B cell (primary cell): ENCODE measurements at regions not wholly inside any gene's neighbourhood (a gene's known extent, or its start where the extent isn't known, plus 50 kb on each side); places are given as distances from the start of the nearest gene placed in this dataset.

Source experiments
- EZH2 ChIP-seq: IDR thresholded peaks from 2 replicates; pipeline ENCODE4 v1.6.1; 2012; ENCODE audit warnings: borderline replicate concordance, low read depth, mild to moderate bottlenecking, moderate library complexity, low read length; ENCODE audit not compliant: insufficient read depth, poor library complexity, severe bottlenecking
- TF ChIP-seq, protein P1 (sequence below): fragments of 200-600 bp; IDR thresholded peaks from one replicate; pipeline ENCODE4 v1.8.0; 2022; ENCODE audit warnings: antibody characterized with exemption, mild to moderate bottlenecking

DNA sequence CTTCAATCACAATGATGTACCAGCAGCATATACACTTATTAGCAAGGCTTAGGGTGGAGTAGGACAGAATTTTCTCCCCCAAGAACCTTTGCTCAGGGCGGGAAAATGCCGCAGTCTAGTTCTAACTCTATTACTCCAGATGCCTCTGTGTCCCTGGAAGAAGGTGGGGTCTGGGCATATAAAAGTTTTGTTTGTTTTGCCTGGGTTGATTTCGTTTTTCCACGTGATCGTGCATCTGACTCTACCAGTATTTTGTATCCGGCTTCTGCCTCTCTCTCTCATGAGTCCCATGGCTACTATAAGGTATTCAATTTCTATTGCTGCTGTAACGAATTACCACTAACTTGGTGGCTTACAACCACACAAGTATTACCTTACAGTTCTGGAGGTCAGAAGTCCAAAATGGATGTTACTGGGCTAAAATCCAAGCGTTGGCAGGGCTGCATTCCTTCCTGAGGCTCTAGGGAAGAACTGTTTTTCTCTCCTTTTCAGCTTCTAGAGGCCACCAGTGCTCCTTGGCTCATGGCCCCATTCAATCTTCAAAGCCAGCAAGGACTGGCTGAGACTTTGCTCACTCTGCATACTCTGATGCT, 181.2 kb upstream of the PRSS58 start:
- TF ChIP-seq, protein P1, sequence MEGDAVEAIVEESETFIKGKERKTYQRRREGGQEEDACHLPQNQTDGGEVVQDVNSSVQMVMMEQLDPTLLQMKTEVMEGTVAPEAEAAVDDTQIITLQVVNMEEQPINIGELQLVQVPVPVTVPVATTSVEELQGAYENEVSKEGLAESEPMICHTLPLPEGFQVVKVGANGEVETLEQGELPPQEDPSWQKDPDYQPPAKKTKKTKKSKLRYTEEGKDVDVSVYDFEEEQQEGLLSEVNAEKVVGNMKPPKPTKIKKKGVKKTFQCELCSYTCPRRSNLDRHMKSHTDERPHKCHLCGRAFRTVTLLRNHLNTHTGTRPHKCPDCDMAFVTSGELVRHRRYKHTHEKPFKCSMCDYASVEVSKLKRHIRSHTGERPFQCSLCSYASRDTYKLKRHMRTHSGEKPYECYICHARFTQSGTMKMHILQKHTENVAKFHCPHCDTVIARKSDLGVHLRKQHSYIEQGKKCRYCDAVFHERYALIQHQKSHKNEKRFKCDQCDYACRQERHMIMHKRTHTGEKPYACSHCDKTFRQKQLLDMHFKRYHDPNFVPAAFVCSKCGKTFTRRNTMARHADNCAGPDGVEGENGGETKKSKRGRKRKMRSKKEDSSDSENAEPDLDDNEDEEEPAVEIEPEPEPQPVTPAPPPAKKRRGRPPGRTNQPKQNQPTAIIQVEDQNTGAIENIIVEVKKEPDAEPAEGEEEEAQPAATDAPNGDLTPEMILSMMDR, result no peak
- no peak for TF ChIP-seq EZH2
